GM10266 (cell line): ENCODE measurements at regions not wholly inside any gene's neighbourhood (a gene's known extent, or its start where the extent isn't known, plus 50 kb on each side); places are given as distances from the start of the nearest gene placed in this dataset.

Experiments
- DNase-seq: peaks from one replicate; pipeline ENCODE4 v3.0.0; 2012; ENCODE audit errors: extremely low spot score
- TF ChIP-seq, protein P1 (sequence below): IDR thresholded peaks from 2 replicates; pipeline ENCODE4 v1.5.1; 2012; ENCODE audit warnings: mild to moderate bottlenecking, low read depth; ENCODE audit not compliant: control insufficient read depth, insufficient read depth; ENCODE audit errors: missing control alignments

DNA sequence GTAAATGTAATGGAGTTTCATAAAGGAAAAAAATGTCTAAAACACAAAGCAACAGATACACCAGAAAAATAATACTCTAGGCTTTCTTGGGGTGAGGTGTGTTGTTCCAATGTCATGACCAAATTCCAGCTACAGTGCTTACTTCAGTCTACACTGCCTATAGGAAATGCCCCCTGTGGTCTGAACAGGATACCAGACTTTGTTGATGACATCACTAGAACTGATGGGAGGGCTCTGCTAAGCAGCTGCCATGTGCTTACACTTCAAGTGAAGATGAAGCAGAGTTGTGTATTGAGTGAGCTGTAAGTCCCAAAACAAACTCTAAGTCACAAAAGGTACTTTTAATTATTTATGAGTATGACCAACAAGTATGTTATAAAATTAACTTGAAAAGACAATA, 456.1 kb upstream of the IL12A start:
- TF ChIP-seq, protein P1, sequence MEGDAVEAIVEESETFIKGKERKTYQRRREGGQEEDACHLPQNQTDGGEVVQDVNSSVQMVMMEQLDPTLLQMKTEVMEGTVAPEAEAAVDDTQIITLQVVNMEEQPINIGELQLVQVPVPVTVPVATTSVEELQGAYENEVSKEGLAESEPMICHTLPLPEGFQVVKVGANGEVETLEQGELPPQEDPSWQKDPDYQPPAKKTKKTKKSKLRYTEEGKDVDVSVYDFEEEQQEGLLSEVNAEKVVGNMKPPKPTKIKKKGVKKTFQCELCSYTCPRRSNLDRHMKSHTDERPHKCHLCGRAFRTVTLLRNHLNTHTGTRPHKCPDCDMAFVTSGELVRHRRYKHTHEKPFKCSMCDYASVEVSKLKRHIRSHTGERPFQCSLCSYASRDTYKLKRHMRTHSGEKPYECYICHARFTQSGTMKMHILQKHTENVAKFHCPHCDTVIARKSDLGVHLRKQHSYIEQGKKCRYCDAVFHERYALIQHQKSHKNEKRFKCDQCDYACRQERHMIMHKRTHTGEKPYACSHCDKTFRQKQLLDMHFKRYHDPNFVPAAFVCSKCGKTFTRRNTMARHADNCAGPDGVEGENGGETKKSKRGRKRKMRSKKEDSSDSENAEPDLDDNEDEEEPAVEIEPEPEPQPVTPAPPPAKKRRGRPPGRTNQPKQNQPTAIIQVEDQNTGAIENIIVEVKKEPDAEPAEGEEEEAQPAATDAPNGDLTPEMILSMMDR: no peak
- DNase-seq: no peak

DNA sequence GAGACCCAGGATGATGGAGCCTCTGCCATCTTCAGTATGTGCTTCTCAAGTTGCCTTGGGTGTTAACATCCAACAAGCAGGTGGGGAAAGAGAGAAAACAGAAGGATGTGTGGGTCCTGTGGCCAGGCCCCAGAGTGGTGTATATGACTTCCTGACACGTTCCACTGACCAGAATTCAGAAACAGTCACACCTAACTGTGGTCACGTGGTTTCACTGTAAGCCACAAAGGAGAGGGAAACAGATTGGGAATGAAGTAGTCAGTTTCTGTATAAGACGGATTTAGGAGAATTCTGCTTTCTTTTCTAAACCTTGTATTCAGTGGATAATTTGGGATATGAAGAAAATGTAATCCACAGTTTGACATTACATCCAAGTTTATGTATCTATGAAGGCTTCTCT, 454.1 kb upstream of the IL12A start:
- TF ChIP-seq, protein P1: no peak
- DNase-seq: no peak

DNA sequence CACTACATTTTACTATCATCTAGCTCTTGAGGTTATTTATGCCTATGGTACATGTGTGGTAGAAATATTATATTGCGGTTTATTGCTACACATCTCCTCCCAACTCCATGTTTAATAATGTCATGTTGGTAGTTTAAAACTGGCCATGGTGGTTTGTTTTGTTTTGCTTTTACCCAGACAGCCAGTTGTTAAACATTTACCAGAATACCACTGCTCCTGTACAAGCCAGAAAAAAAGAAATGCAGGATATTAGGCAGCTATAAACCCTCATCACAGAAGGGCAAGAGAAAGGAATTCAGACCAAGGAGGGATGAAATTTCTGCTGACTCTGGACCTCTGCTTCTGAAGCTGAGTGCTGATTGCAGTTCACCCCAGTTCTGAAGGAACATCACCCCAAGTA, 451.8 kb upstream of the IL12A start:
- no peak for DNase-seq
- TF ChIP-seq, protein P1: no peak

DNA sequence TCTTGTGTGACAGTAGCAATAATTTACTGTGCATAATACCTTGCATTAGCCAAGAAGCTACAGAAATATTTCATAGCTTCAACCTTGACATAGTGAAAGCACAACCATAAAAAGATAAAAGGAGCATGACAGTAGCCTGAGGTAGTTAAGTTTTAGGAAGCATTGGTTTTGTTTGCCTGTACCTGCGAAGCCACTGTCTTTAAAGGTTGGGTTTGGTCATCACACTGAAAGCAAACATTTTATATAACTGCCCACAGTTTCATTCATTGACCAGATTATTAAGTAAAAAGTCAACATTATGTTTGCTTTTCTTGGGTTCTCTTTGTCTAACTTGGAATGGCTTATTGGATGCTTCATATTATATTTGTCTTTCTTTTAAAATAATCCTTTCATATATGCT, 450.1 kb upstream of the IL12A start:
- no peak for DNase-seq
- TF ChIP-seq, protein P1: no peak

DNA sequence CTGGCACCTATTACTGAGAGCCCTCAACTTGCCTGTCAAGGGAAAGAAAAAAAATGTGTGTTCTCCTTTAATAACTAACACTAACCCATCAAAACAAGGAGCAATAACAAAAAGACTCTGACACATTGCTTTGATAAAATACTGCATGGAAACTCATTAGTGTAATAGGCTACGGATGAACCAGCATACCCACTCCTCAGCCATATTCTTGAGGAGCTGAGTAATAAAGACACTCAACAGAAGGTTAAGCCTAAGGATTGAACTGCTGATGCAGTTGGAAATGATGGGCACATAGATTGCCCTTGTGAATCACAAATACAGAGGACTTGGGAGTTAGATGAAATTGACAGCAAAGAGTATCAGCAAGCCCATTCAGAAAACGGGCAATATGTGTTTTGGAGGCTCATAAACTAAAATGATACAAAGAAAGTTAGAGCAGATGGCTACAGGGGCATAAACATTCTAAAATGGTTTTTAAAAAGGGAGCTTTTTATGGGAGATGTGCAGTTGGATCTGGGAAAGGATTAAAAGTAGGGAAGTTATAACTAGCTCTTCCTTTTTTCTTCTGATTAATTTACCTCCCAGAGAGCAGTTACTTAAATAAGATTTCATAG, 447.6 kb upstream of the IL12A start:
- DNase-seq: no peak
- TF ChIP-seq, protein P1: no peak

DNA sequence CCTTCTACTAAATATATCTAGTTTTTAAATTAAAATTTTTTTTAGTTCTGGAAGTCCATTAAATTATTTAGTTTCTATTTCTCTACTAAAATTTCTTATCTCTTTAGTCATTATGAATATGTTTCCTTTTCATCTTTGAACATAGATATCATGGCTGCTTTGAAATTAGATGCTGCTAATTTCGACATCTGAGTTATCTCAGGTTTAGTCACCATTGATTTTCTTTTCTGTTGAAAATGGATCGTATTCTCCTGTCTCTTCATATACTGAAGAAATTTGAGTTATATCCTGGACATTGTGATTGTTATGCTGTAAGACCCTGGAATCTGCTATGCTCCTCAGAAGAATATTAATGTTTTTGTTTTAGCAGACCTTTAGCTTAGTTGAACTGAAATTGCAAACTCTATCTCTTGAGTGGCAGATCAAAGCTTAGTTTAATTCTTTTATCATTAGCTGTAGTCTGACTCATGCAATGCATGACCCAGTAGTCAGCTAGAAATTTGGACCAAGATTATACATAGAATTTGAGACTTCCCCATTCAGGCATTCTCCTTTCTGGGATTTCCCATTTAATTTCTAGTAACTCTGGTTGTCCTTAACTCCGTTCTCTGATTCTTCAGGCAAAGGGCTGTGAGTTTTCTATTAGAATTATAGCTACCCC, 439.8 kb upstream of the IL12A start:
- TF ChIP-seq, protein P1: no peak
- DNase-seq: no peak

DNA sequence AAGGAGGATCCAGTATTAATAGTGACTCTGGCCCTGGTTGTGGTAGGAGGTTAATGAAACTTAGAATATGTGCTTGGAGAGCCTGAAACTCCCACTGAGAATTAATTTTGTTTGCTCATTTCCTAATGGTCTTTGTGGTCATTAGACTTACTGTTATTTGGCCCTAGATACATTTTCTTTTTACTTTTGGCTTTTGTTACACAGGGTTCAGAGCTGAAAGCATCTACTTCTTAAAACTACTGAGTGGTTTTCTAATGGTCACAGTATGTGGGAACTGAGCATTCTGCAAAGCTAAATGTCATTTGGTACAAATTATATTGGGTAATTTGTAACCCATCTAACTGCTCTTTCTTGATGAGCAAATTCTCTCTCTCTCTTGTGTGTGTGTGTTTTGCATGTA, 433.4 kb upstream of the IL12A start:
- TF ChIP-seq, protein P1: no peak
- DNase-seq: no peak
